PFSK-1 (cell line): ENCODE measurements at regions not wholly inside any gene's neighbourhood (a gene's known extent, or its start where the extent isn't known, plus 50 kb on each side); places are given as distances from the start of the nearest gene placed in this dataset.

Experiments used
- FOXP2 ChIP-seq: optimal IDR thresholded peaks from 2 replicates; pipeline ENCODE3; 2011; ENCODE audit warnings: borderline replicate concordance, control low read depth, inconsistent platforms; ENCODE audit not compliant: insufficient read depth; ENCODE audit errors: extremely low read length, extremely low read depth
- POLR2AphosphoS5 ChIP-seq: IDR thresholded peaks from 2 replicates; pipeline ENCODE4 v1.6.1; 2012; ENCODE audit warnings: low read depth, mild to moderate bottlenecking, control low read depth, low read length, moderate library complexity
- SIN3A ChIP-seq: IDR thresholded peaks from 2 replicates; pipeline ENCODE4 v1.6.1; 2012; ENCODE audit warnings: mild to moderate bottlenecking, low read length, moderate library complexity, borderline replicate concordance; ENCODE audit not compliant: insufficient read depth
- TAF1 ChIP-seq: IDR thresholded peaks from 2 replicates; pipeline ENCODE4 v1.6.1; 2012; ENCODE audit warnings: low read length, control low read depth, borderline replicate concordance; ENCODE audit not compliant: insufficient read depth
- TF ChIP-seq, protein P1 (sequence below), 2 experiments: IDR thresholded peaks; 2 replicates each; pipeline versions ENCODE4 v1.6.1 to v1.8.0; 2011 to 2012; ENCODE audit warnings: low read depth in 2 of 2, low read length in 2 of 2, control low read depth in 1 of 2, inconsistent platforms in 1 of 2, mild to moderate bottlenecking in 1 of 2, moderate library complexity in 1 of 2; ENCODE audit not compliant: insufficient read depth in 1 of 2

DNA sequence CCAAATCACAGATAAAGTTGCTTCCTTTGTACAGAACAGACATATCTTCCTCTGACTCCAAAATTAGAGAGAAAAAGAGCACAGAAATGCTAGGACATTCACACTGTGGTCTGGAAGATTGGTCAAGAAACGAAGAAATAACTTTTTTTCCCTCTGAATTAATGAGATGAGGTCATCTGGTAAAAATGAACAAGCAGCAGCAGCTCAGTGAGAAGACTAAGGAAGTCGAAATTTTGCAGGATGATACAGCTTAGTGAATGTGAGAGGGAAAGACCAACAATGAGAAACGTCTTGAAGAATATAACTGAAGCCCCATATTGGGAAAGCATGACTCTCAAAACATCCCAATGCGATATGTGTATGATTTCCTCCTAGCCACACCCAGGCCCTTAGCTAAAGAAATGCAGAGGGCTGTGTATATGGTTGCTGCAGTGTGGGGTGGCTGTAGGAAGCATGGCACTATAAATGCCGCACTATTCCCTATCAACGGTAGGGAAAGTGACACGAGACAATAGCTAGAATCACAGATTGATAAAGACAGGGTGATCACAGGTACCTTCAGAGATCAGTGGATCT is 208.6 kb downstream of the VEGFC start:
- no peak for TF ChIP-seq SIN3A
- TF ChIP-seq, protein P1, sequence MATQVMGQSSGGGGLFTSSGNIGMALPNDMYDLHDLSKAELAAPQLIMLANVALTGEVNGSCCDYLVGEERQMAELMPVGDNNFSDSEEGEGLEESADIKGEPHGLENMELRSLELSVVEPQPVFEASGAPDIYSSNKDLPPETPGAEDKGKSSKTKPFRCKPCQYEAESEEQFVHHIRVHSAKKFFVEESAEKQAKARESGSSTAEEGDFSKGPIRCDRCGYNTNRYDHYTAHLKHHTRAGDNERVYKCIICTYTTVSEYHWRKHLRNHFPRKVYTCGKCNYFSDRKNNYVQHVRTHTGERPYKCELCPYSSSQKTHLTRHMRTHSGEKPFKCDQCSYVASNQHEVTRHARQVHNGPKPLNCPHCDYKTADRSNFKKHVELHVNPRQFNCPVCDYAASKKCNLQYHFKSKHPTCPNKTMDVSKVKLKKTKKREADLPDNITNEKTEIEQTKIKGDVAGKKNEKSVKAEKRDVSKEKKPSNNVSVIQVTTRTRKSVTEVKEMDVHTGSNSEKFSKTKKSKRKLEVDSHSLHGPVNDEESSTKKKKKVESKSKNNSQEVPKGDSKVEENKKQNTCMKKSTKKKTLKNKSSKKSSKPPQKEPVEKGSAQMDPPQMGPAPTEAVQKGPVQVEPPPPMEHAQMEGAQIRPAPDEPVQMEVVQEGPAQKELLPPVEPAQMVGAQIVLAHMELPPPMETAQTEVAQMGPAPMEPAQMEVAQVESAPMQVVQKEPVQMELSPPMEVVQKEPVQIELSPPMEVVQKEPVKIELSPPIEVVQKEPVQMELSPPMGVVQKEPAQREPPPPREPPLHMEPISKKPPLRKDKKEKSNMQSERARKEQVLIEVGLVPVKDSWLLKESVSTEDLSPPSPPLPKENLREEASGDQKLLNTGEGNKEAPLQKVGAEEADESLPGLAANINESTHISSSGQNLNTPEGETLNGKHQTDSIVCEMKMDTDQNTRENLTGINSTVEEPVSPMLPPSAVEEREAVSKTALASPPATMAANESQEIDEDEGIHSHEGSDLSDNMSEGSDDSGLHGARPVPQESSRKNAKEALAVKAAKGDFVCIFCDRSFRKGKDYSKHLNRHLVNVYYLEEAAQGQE (IDR thresholded peaks at IDR 0.05; ENCODE audit: insufficient read depth in 1 of 2, low read depth in 2 of 2, low read length in 2 of 2), result no peak
- TF ChIP-seq POLR2AphosphoS5, result no peak
- no peak for TF ChIP-seq TAF1
- no peak for TF ChIP-seq FOXP2

DNA sequence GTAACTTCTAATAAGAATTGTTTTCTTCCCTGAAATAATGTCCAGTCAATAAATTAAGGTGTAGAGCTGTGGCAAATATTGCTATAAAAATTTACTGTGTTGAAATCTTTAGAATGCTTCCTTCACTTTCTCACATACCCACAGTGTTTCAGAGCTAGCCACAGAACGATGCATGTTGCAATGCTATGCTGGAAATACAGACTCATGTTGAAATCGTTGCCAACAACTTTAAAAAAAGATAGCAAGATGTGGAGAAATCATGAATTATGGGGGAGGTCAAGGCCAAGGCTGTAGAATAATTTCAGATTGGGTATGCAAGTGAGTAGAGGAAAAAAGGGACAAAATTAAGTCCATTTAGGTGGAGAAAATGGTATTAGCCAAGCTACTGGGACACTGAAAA is 204.8 kb downstream of the VEGFC start:
- TF ChIP-seq TAF1 (no peak), FOXP2 (no peak), SIN3A (no peak), POLR2AphosphoS5 (no peak)
- TF ChIP-seq, protein P1 (IDR thresholded peaks at IDR 0.05; ENCODE audit: insufficient read depth in 1 of 2, low read depth in 2 of 2, low read length in 2 of 2), result no peak

DNA sequence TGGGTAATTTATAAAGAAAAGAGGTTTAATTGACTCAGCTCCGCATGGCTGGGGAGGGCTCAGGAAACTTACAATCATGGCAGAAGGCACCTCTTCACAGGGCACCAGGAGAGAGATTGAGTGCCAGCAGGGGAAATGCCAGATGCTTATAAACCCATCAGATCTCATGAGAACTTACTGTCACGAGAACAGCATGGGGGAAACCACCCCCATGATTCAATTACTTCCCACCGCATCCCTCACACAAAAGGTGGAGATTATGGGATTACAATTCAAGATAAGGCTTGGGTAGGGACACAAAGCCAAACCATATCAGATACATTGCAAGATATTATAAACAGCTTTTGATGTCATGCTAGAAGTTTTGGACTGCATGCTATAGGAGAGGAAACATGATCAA is 204.3 kb downstream of the VEGFC start:
- no peak for TF ChIP-seq FOXP2
- TF ChIP-seq TAF1, result no peak
- TF ChIP-seq SIN3A, result no peak
- TF ChIP-seq POLR2AphosphoS5, result no peak
- TF ChIP-seq, protein P1 (IDR thresholded peaks at IDR 0.05; ENCODE audit: insufficient read depth in 1 of 2, low read depth in 2 of 2, low read length in 2 of 2), result no peak

DNA sequence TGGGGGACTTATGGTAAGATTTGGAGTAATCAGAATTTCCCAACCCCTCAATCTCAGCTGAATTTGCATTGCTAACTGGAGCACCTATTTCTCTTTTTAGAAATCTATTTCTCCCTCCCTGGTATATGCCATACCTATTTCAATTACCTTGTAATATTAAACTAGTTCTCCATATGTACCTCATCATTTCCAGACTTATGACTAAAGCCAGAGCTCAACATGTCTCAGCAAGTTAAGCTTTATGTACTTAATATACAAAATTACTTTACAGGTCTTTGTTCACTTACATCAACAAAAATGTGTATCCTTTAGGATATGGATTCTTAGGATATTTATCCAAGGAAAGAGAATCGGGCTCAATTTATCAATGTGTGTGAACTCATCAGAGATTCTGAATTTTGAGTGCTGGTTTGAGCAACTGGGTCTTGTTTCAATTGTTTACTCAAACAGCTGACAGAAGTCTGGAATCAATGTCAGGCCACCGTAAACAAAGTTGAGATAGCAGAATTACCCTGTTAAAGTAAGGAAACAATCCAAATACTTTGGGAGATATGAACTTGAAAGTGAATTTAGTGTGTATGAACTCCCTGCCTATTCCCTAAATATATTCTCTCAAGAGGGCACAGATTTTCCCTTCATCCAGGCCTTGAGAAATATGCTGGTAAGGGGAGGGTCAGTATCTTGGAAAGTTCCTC is 199.6 kb downstream of the VEGFC start:
- TF ChIP-seq TAF1 (no peak), POLR2AphosphoS5 (no peak), FOXP2 (no peak), SIN3A (no peak)
- TF ChIP-seq, protein P1 (IDR thresholded peaks at IDR 0.05; ENCODE audit: insufficient read depth in 1 of 2, low read depth in 2 of 2, low read length in 2 of 2), result no peak
